ENCODE measurements at regions not wholly inside any gene's neighbourhood (a gene's known extent, or its start where the extent isn't known, plus 50 kb on each side); places are given as distances from the start of the nearest gene placed in this dataset.

DNA sequence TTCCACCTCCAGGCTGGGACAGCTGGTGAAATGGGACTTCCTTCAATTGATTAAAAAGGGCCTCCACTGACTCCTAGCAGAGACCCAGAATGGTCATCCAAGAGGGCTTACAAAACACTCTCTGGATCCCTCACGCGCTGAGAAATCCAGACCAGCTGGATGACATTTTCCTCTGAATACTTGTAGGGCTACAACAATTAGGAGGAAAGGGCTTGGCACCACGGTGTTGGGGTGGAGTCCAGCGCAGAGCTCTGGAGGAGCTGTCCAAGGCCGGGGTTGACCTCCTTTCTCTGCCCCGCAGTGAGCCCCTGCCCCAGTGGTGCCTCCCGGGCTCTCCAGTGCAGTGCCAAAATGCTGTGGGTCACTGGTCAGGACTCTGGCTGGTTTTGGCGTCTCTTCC, 189.0 kb upstream of the CCND2 start:
- Histone ChIP-seq H3K9me3 (no peaks in the 10 kb centered on the region), H3K36me3 (no peaks in the 10 kb centered on the region), H3K4me1 (no peaks in the 10 kb centered on the region), H3K27me3 (no peaks in the 10 kb centered on the region), H3K4me3 (no peak overlapping the region), H3K27ac (no peak overlapping the region)
- intact Hi-C loops (cut with DNase I), result no loop called here
- no peak for DNase-seq (ENCODE audit: extremely low spot score in 2 of 2)
- no peak for TF ChIP-seq POLR2A (IDR thresholded peaks at IDR 0.05)
- no peak for TF ChIP-seq POLR2AphosphoS5 (IDR thresholded peaks at IDR 0.05; ENCODE audit: insufficient read depth in 1 of 2, low read depth in 1 of 2)
- TF ChIP-seq, protein P1, sequence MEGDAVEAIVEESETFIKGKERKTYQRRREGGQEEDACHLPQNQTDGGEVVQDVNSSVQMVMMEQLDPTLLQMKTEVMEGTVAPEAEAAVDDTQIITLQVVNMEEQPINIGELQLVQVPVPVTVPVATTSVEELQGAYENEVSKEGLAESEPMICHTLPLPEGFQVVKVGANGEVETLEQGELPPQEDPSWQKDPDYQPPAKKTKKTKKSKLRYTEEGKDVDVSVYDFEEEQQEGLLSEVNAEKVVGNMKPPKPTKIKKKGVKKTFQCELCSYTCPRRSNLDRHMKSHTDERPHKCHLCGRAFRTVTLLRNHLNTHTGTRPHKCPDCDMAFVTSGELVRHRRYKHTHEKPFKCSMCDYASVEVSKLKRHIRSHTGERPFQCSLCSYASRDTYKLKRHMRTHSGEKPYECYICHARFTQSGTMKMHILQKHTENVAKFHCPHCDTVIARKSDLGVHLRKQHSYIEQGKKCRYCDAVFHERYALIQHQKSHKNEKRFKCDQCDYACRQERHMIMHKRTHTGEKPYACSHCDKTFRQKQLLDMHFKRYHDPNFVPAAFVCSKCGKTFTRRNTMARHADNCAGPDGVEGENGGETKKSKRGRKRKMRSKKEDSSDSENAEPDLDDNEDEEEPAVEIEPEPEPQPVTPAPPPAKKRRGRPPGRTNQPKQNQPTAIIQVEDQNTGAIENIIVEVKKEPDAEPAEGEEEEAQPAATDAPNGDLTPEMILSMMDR (IDR thresholded peaks at IDR 0.05), result no peak

DNA sequence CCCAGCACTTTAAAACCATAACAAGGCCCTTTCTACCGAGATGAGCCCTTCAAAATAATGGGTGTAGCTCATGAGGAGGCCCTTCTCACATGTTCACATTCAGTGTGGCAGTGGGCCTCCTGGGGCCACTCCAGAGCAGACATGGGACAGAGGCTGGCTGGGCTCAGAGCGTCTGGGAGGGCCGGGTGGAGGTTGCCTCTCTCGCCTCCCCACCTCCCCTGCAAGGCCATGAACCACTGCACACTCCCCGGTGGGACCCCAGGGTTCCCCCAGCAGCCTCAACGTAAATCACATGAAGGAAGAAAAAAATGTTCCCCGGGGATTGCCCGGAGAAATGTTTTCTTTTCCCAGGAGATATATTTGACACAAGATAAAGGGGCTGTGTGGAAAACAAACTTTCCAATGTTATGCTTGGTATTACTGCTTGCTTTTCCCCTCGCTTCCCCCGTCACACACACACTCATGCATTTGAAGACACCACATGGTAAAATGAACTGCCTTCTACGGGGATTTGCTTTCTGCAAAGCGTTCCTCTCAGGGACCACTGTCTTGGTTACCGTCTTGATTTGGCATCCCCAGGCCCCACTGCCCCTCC, 190.7 kb upstream of the CCND2 start:
- no peak for DNase-seq (ENCODE audit: extremely low spot score in 2 of 2)
- Histone ChIP-seq H3K4me3 (no peak overlapping the region), H3K36me3 (no peaks in the 10 kb centered on the region), H3K4me1 (no peaks in the 10 kb centered on the region), H3K27ac (no peak overlapping the region), H3K27me3 (no peaks in the 10 kb centered on the region), H3K9me3 (no peaks in the 10 kb centered on the region)
- no peak for TF ChIP-seq POLR2AphosphoS5 (IDR thresholded peaks at IDR 0.05; ENCODE audit: insufficient read depth in 1 of 2, low read depth in 1 of 2)
- TF ChIP-seq, protein P1 (IDR thresholded peaks at IDR 0.05), result no peak
- TF ChIP-seq POLR2A (IDR thresholded peaks at IDR 0.05), result no peak
- intact Hi-C loops (cut with DNase I), result no loop called here

DNA sequence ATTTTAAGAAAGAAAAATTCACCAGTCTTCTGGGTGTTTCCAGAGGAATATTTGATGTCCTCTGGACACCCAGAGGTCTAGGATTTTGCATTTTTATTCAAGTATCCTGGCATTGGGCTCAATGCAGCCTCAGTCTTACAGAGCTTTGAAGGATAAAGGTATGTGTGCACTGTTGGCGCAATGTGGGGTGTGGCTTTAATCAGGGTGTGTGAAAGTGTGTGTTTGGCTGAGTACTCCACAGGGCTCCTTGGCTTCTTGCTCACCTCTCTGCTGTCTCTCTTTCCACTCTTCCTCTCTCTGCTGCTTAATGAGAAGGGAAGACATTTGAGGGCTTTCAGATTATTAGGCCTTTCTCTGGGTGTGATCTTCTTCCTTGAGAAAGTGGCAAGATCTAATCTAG, 193.3 kb upstream of the CCND2 start:
- no peaks in the 10 kb centered on the region for H3K27me3 ChIP-seq
- H3K4me3 ChIP-seq, result no peak overlapping the region
- TF ChIP-seq POLR2AphosphoS5 (IDR thresholded peaks at IDR 0.05; ENCODE audit: insufficient read depth in 1 of 2, low read depth in 1 of 2), result no peak
- TF ChIP-seq, protein P1 (IDR thresholded peaks at IDR 0.05), result no peak
- no peak for TF ChIP-seq POLR2A (IDR thresholded peaks at IDR 0.05)
- H3K4me1 ChIP-seq, result no peaks in the 10 kb centered on the region
- intact Hi-C loops (cut with DNase I), result no loop called here
- H3K27ac ChIP-seq, result no peak overlapping the region
- no peaks in the 10 kb centered on the region for H3K9me3 ChIP-seq
- no peaks in the 10 kb centered on the region for H3K36me3 ChIP-seq
- DNase-seq (ENCODE audit: extremely low spot score in 2 of 2), result no peak

GRCh38 chr12:4074129-4074528, 199.4 kb upstream of the CCND2 start:
- Histone ChIP-seq H3K27ac (no peak overlapping the region), H3K9me3 (no peaks in the 10 kb centered on the region), H3K27me3 (no peaks in the 10 kb centered on the region), H3K4me3 (no peak overlapping the region), H3K4me1 (no peaks in the 10 kb centered on the region), H3K36me3 (no peaks in the 10 kb centered on the region)
- TF ChIP-seq, protein P1 (IDR thresholded peaks at IDR 0.05), result no peak
- TF ChIP-seq POLR2A (IDR thresholded peaks at IDR 0.05), result no peak
- no peak for TF ChIP-seq POLR2AphosphoS5 (IDR thresholded peaks at IDR 0.05; ENCODE audit: insufficient read depth in 1 of 2, low read depth in 1 of 2)
- intact Hi-C loops (cut with DNase I), result no loop called here
- no peak for DNase-seq (ENCODE audit: extremely low spot score in 2 of 2)

GRCh38 chr12:4069670-4070010, 196.4 kb upstream of the PARP11 start:
- H3K4me1 ChIP-seq, result no peaks in the 10 kb centered on the region
- no peaks in the 10 kb centered on the region for H3K36me3 ChIP-seq
- no peak for DNase-seq (ENCODE audit: extremely low spot score in 2 of 2)
- no peaks in the 10 kb centered on the region for H3K9me3 ChIP-seq
- no peak overlapping the region for H3K4me3 ChIP-seq
- no peaks in the 10 kb centered on the region for H3K27me3 ChIP-seq
- no peak overlapping the region for H3K27ac ChIP-seq
- intact Hi-C loops (cut with DNase I), result no loop called here
- TF ChIP-seq, protein P1 (IDR thresholded peaks at IDR 0.05), result no peak
- TF ChIP-seq POLR2AphosphoS5 (IDR thresholded peaks at IDR 0.05; ENCODE audit: insufficient read depth in 1 of 2, low read depth in 1 of 2), result no peak
